ENCODE measurements at regions not wholly inside any gene's neighbourhood (a gene's known extent, or its start where the extent isn't known, plus 50 kb on each side); places are given as distances from the start of the nearest gene placed in this dataset.

- no peak for ATAC-seq
These were observed 297.8 kb downstream of the WDR11 start for GRCh38 chr10:121148921-121149320.

GRCh38 chr10:121152033-121152432 is 300.9 kb downstream of the WDR11 start:
- peaks cover 7% of the 10 kb centered on the region for H3K4me1 ChIP-seq
- no peaks in the 10 kb centered on the region for H3K27me3 ChIP-seq
- no peak for DNase-seq
- H3K4me3 ChIP-seq = no peak overlapping the region
- ATAC-seq = no peak
- intact Hi-C loops (cut with DNase I) = no loop called here
- TF ChIP-seq CTCF (IDR thresholded peaks at IDR 0.05) = no peak
- H3K9me3 ChIP-seq = no peaks in the 10 kb centered on the region
- no peak overlapping the region for H3K27ac ChIP-seq
- no peaks in the 10 kb centered on the region for H3K36me3 ChIP-seq

More at GRCh38 chr10:121148921-121149320, 297.8 kb downstream of the WDR11 start:
- no peaks in the 10 kb centered on the region for H3K27me3 ChIP-seq
- TF ChIP-seq CTCF (IDR thresholded peaks at IDR 0.05) = no peak
- H3K4me1 ChIP-seq = no peaks in the 10 kb centered on the region
- H3K9me3 ChIP-seq = no peaks in the 10 kb centered on the region
- DNase-seq = no peak
- no peak overlapping the region for H3K4me3 ChIP-seq
- intact Hi-C loops (cut with DNase I) = no loop called here
- H3K36me3 ChIP-seq = no peaks in the 10 kb centered on the region
- no peak overlapping the region for H3K27ac ChIP-seq

GRCh38 chr10:121152935-121153334 is 301.8 kb downstream of the WDR11 start:
- no peak overlapping the region for H3K4me3 ChIP-seq
- peaks cover 7% of the 10 kb centered on the region for H3K4me1 ChIP-seq
- DNase-seq (no peak), ATAC-seq (no peak)
- H3K27me3 ChIP-seq = no peaks in the 10 kb centered on the region
- no peak overlapping the region for H3K27ac ChIP-seq
- intact Hi-C loops (cut with DNase I) = no loop called here
- no peaks in the 10 kb centered on the region for H3K36me3 ChIP-seq
- no peaks in the 10 kb centered on the region for H3K9me3 ChIP-seq
- no peak for TF ChIP-seq CTCF (IDR thresholded peaks at IDR 0.05)

GRCh38 chr10:121154310-121154709 is 303.1 kb downstream of the WDR11 start:
- H3K4me1 ChIP-seq = peaks cover 19% of the 10 kb centered on the region
- H3K9me3 ChIP-seq = no peaks in the 10 kb centered on the region
- H3K4me3 ChIP-seq = no peak overlapping the region
- H3K27ac ChIP-seq = no peak overlapping the region
- no peak for DNase-seq
- ATAC-seq = no peak
- TF ChIP-seq CTCF (IDR thresholded peaks at IDR 0.05) = no peak
- intact Hi-C loops (cut with DNase I) = no loop called here
- H3K36me3 ChIP-seq = no peaks in the 10 kb centered on the region
- no peaks in the 10 kb centered on the region for H3K27me3 ChIP-seq

- no peak for DNase-seq
- ATAC-seq = peak; percentile 16
- H3K4me3 ChIP-seq = no peak overlapping the region
- no peak overlapping the region for H3K27ac ChIP-seq
- intact Hi-C loops (cut with DNase I) = no loop called here
- H3K4me1 ChIP-seq = peaks cover 19% of the 10 kb centered on the region
- no peaks in the 10 kb centered on the region for H3K9me3 ChIP-seq
- H3K27me3 ChIP-seq = no peaks in the 10 kb centered on the region
- TF ChIP-seq CTCF (IDR thresholded peaks at IDR 0.05) = no peak
- no peaks in the 10 kb centered on the region for H3K36me3 ChIP-seq
These were observed 303.7 kb downstream of the WDR11 start for GRCh38 chr10:121154846-121155245.

Data from upper lobe of right lung (tissue), 1 donor.